ENCODE measurements at regions not wholly inside any gene's neighbourhood (a gene's known extent, or its start where the extent isn't known, plus 50 kb on each side); places are given as distances from the start of the nearest gene placed in this dataset.

GRCh38 chr2:7444626-7445025, 527.4 kb downstream of the RNF144A start:
- TF ChIP-seq POLR2A (IDR thresholded peaks at IDR 0.05; ENCODE audit: borderline replicate concordance, extremely low read depth, insufficient read depth, insufficient read length) (no peak), CBX3 (IDR thresholded peaks at IDR 0.05; ENCODE audit: low read depth) (no peak), EGR1 (IDR thresholded peaks at IDR 0.05; ENCODE audit: low read depth) (no peak), RAD21 (IDR thresholded peaks at IDR 0.05; ENCODE audit: low read depth) (no peak), SIN3A (IDR thresholded peaks at IDR 0.05; ENCODE audit: low read depth) (no peak), FOSL1 (IDR thresholded peaks at IDR 0.05; ENCODE audit: low read depth) (no peak), EZH2phosphoT487 (IDR thresholded peaks at IDR 0.05; ENCODE audit: borderline replicate concordance) (no peak), ATF3 (IDR thresholded peaks at IDR 0.05) (no peak), ELF1 (IDR thresholded peaks at IDR 0.05; ENCODE audit: borderline replicate concordance, low read depth) (no peak), ZFX (IDR thresholded peaks at IDR 0.05) (no peak), ZBTB33 (IDR thresholded peaks at IDR 0.05; ENCODE audit: extremely low read depth, insufficient replicate concordance, low read length) (no peak), REST (IDR thresholded peaks at IDR 0.05; ENCODE audit: low read depth) (no peak), JUND (IDR thresholded peaks at IDR 0.05) (no peak), SP1 (IDR thresholded peaks at IDR 0.05; ENCODE audit: low read depth) (no peak), CTCF (IDR thresholded peaks at IDR 0.05 in 2 of 3, conservative IDR thresholded peaks at IDR 0.05 in 1 of 3; ENCODE audit: borderline replicate concordance in 1 of 3, insufficient read depth in 1 of 3, low read depth in 2 of 3, low read length in 2 of 3) (no peak), TCF7L2 (IDR thresholded peaks at IDR 0.05; ENCODE audit: borderline replicate concordance, extremely low read depth, insufficient read depth, insufficient read length) (no peak)
- POLR2A ChIA-PET = no interaction called here
- Histone ChIP-seq H3K4me1 (ENCODE audit: control insufficient read depth in 1 of 2, insufficient read depth in 2 of 2, low read length in 2 of 2) (no peaks in the 10 kb centered on the region), H4K20me1 (ENCODE audit: insufficient read depth) (no peaks in the 10 kb centered on the region), H3K27me3 (ENCODE audit: insufficient read depth, low read length) (peaks cover 18% of the 10 kb centered on the region), H3K9me3 (ENCODE audit: control insufficient read depth in 1 of 2, insufficient read depth in 1 of 2, low read depth in 1 of 2, low read length in 2 of 2) (no peaks in the 10 kb centered on the region), H3K36me3 (ENCODE audit: control insufficient read depth in 1 of 2, insufficient read depth in 2 of 2, low read length in 2 of 2) (no peaks in the 10 kb centered on the region), H3K79me2 (ENCODE audit: insufficient read depth, low read length) (no peaks in the 10 kb centered on the region), H3K27ac (ENCODE audit: low read depth, low read length) (no peak overlapping the region), H2AFZ (ENCODE audit: low read depth, low read length, poor library complexity, severe bottlenecking) (no peak overlapping the region), H3K4me3 (replicated peaks in 1 of 2; ENCODE audit: low read depth in 1 of 2, low read length in 2 of 2) (no peak overlapping the region), H3K9ac (ENCODE audit: low read length) (no peak overlapping the region), H3K9me2 (ENCODE audit: insufficient read depth) (no peaks in the 10 kb centered on the region), H3K4me2 (ENCODE audit: low read length) (no peak overlapping the region)
- intact Hi-C loops (cut with micrococcal nuclease) = no loop called here
- RAD21 ChIA-PET (ENCODE audit: low non-redundant PET in 1 of 2, low total read pairs in 2 of 2, uncharacterized antibody in 2 of 2, unreplicated experiment in 2 of 2) = no interaction called here
- no TSS peak for BruUV-seq (replicated peaks)
- ATAC-seq (no peak), DNase-seq (ENCODE audit: low read depth, low spot score) (no peak)
- CTCF ChIA-PET = no interaction called here
